ENCODE measurements at regions not wholly inside any gene's neighbourhood (a gene's known extent, or its start where the extent isn't known, plus 50 kb on each side); places are given as distances from the start of the nearest gene placed in this dataset.

- no peak for DNase-seq (ENCODE audit: low read depth)
- no peak overlapping the region for H3K4me3 ChIP-seq (ENCODE audit: low read depth, low read length)
- in situ Hi-C loops (cut with HindIII; ENCODE audit: low sequenced_read_pairs) = no loop called here
- TF ChIP-seq CTCF (IDR thresholded peaks at IDR 0.05; ENCODE audit: low read depth, low read length, missing control alignments) = no peak
These were observed 87.0 kb downstream of the C11orf87 start for GRCh38 chr11:109508943-109509342.

GRCh38 chr11:109510316-109510715 lies 88.3 kb downstream of the C11orf87 start:
- DNase-seq (ENCODE audit: low read depth) = no peak
- in situ Hi-C loops (cut with HindIII; ENCODE audit: low sequenced_read_pairs) = no loop called here
- no peak for TF ChIP-seq CTCF (IDR thresholded peaks at IDR 0.05; ENCODE audit: low read depth, low read length, missing control alignments)
- H3K4me3 ChIP-seq (ENCODE audit: low read depth, low read length) = no peak overlapping the region

- TF ChIP-seq CTCF (IDR thresholded peaks at IDR 0.05; ENCODE audit: low read depth, low read length, missing control alignments) = no peak
- in situ Hi-C loops (cut with HindIII; ENCODE audit: low sequenced_read_pairs) = no loop called here
- H3K4me3 ChIP-seq (ENCODE audit: low read depth, low read length) = no peak overlapping the region
- no peak for DNase-seq (ENCODE audit: low read depth)
These were observed 89.6 kb downstream of the C11orf87 start for GRCh38 chr11:109511598-109511997.

- H3K4me3 ChIP-seq (ENCODE audit: low read depth, low read length) = no peak overlapping the region
- DNase-seq (ENCODE audit: low read depth) = no peak
- in situ Hi-C loops (cut with HindIII; ENCODE audit: low sequenced_read_pairs) = no loop called here
- TF ChIP-seq CTCF (IDR thresholded peaks at IDR 0.05; ENCODE audit: low read depth, low read length, missing control alignments) = no peak
These were observed 90.3 kb downstream of the C11orf87 start for GRCh38 chr11:109512249-109512648.

- no peak overlapping the region for H3K4me3 ChIP-seq (ENCODE audit: low read depth, low read length)
- TF ChIP-seq CTCF (IDR thresholded peaks at IDR 0.05; ENCODE audit: low read depth, low read length, missing control alignments) = no peak
- in situ Hi-C loops (cut with HindIII; ENCODE audit: low sequenced_read_pairs) = no loop called here
- no peak for DNase-seq (ENCODE audit: low read depth)
These were observed 90.7 kb downstream of the C11orf87 start for GRCh38 chr11:109512680-109513079.

GRCh38 chr11:109514313-109515018 lies 92.5 kb downstream of the C11orf87 start:
- DNase-seq (ENCODE audit: low read depth) = no peak
- TF ChIP-seq CTCF (IDR thresholded peaks at IDR 0.05; ENCODE audit: low read depth, low read length, missing control alignments) = no peak
- in situ Hi-C loops (cut with HindIII; ENCODE audit: low sequenced_read_pairs) = no loop called here
- no peak overlapping the region for H3K4me3 ChIP-seq (ENCODE audit: low read depth, low read length)

All from astrocyte of the cerebellum (primary cell).